ENCODE measurements at regions not wholly inside any gene's neighbourhood (a gene's known extent, or its start where the extent isn't known, plus 50 kb on each side); places are given as distances from the start of the nearest gene placed in this dataset.

DNA sequence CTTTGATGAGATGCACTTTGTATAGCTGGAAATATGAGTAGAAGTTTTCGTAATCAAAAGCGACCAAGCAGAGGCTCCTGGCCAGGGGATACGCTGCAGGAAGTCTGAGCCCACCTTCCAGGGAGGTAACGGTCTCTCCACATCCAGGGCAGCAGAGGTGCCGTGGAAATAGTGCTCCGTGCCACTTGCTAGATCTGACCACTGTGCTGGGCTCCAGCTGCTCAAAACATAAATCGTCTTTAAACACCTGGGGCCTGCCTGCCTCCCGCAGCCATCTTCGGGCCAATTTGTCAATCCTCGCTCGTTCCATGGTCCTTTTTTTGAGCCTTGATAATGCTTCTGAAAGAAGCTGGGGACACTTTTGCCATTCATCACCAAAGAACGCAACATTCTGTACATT is 445.0 kb downstream of the ZNF536 start:
- TF ChIP-seq, protein P1, sequence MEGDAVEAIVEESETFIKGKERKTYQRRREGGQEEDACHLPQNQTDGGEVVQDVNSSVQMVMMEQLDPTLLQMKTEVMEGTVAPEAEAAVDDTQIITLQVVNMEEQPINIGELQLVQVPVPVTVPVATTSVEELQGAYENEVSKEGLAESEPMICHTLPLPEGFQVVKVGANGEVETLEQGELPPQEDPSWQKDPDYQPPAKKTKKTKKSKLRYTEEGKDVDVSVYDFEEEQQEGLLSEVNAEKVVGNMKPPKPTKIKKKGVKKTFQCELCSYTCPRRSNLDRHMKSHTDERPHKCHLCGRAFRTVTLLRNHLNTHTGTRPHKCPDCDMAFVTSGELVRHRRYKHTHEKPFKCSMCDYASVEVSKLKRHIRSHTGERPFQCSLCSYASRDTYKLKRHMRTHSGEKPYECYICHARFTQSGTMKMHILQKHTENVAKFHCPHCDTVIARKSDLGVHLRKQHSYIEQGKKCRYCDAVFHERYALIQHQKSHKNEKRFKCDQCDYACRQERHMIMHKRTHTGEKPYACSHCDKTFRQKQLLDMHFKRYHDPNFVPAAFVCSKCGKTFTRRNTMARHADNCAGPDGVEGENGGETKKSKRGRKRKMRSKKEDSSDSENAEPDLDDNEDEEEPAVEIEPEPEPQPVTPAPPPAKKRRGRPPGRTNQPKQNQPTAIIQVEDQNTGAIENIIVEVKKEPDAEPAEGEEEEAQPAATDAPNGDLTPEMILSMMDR (IDR thresholded peaks at IDR 0.05): no peak
- no peak for TF ChIP-seq POLR2A (IDR thresholded peaks at IDR 0.05)
